RWPE1 (cell line): ENCODE measurements at regions not wholly inside any gene's neighbourhood (a gene's known extent, or its start where the extent isn't known, plus 50 kb on each side); places are given as distances from the start of the nearest gene placed in this dataset.

Source experiments
- CTCF ChIA-PET: fragments of 350-600 bp; sonication (Branson Sonifier 250); formaldehyde crosslinking; extraction: SDS; loops from one replicate; lab custom pipeline; 2021; lab: Yijun Ruan, JAX
- POLR2A ChIA-PET: fragments of 400-600 bp; formaldehyde crosslinking; extraction: SDS; loops from one replicate; lab custom pipeline; 2020; ENCODE audit warnings: antibody characterized with exemption; ENCODE audit not compliant: low non-redundant PET; lab: Yijun Ruan, JAX
- DNase-seq: peaks from one replicate; pipeline ENCODE4 v3.0.0; 2012; ENCODE audit warnings: low spot score
- H3K27ac ChIP-seq: fragments of 450-650 bp; 2 replicates; pipeline ENCODE4 v1.5.1; 2017
- TF ChIP-seq, protein P1 (sequence below): fragments of 450-650 bp; conservative IDR thresholded peaks from 2 replicates; pipeline ENCODE4 v1.5.1; 2017; ENCODE audit warnings: low read depth, mild to moderate bottlenecking

- no peak for DNase-seq
- TF ChIP-seq, protein P1, sequence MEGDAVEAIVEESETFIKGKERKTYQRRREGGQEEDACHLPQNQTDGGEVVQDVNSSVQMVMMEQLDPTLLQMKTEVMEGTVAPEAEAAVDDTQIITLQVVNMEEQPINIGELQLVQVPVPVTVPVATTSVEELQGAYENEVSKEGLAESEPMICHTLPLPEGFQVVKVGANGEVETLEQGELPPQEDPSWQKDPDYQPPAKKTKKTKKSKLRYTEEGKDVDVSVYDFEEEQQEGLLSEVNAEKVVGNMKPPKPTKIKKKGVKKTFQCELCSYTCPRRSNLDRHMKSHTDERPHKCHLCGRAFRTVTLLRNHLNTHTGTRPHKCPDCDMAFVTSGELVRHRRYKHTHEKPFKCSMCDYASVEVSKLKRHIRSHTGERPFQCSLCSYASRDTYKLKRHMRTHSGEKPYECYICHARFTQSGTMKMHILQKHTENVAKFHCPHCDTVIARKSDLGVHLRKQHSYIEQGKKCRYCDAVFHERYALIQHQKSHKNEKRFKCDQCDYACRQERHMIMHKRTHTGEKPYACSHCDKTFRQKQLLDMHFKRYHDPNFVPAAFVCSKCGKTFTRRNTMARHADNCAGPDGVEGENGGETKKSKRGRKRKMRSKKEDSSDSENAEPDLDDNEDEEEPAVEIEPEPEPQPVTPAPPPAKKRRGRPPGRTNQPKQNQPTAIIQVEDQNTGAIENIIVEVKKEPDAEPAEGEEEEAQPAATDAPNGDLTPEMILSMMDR, result no peak
- ChIA-PET CTCF (interaction anchor here (0.6 to 0.8 kb wide), 3 partner anchors 95 to 221 kb away, joined by 3 to 4 read pairs (median 3); no protein-coding TSS in a partner anchor), POLR2A (no interaction called here)
- H3K27ac ChIP-seq, result no peak overlapping the region
Measured at GRCh38 chr11:119907878-119908572, 179.0 kb upstream of the NECTIN1 start.

DNA sequence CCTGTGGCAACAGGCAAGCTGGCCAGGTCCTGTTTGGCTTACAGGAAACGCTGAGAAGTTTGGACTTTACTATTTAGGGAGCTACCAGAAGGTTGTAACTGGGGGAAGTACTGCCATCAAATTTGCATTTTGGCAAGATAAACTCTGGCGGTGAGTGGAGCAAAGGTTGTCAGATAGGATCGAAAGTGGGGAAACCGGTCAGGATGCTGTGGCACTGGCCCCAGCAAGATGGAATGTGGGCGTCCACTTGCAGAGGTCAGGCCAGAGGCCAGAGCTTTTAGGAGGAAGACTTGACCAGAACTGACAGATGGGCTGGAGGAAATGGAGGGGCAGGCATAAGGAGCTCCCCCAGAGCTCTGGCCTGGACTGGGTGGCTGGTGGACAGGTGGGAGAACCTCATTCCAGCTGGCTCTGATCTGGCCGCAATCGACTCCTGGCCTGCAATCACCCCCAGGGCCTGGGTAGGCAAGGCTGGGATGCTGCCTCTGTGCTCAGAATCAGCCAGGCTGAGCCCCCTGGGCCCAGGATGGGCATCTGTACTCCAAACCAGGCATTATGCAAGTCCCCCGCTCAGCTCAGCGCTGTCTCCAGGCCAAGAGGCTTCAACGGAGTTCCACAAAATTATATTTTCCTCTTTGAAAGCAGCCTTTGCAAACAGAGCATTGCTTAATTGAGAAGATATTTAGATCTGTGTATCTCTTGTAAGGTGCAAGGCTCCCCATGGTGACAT, 178.3 kb upstream of the NECTIN1 start:
- TF ChIP-seq, protein P1, result no peak
- CTCF ChIA-PET, result interaction anchor here (0.6 to 0.8 kb wide), 3 partner anchors 95 to 220 kb away, joined by 3 to 4 read pairs (median 3); no protein-coding TSS in a partner anchor
- no peak for DNase-seq
- no peak overlapping the region for H3K27ac ChIP-seq
- POLR2A ChIA-PET, result no interaction called here

DNA sequence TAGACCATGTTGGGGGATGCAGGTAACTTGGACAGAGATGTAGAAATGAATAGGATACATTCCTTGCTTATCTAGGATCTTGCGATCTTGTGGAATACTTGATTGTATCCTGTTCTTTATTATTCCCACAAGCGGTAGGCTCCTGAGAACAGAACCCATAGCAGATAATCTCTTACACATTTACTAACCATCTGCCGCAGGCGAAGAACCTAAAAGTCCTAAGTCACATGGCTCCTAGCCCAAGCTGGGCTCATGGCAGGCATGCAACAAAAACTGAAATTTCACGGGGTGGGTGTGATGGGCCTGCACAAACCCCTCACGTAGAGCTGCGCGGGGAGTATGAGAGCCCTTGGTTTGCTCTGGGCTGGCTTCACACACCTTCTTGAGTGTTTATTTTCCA, 177.4 kb upstream of the NECTIN1 start:
- DNase-seq, result no peak
- TF ChIP-seq, protein P1, result no peak
- H3K27ac ChIP-seq, result no peak overlapping the region
- ChIA-PET POLR2A (no interaction called here), CTCF (no interaction called here)

DNA sequence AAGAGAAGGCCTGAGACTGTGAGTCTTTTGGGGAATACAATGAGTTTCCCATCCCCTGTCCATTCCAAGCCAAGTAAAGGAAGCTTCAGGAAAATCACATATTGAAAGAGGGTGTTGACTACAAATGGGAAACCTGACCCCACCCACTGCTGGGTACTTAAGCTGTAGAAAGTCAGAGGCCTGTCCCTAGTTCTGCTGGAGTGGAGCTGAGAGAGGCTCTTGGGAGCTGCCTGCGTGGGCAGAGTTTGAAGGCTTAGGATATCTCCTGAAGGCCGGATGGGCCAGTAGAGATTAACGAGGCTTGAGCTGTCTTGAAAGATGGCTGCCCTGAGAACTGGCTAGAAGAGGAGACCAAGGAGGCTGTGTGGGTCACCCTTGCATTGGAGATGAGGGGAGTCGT, 176.2 kb upstream of the NECTIN1 start:
- TF ChIP-seq, protein P1, result no peak
- no peak overlapping the region for H3K27ac ChIP-seq
- POLR2A ChIA-PET, result no interaction called here
- DNase-seq, result no peak
- CTCF ChIA-PET, result interaction anchor here (0.6 kb wide), 1 partner anchor 119 kb away, joined by 4 read pairs; no protein-coding TSS in a partner anchor

DNA sequence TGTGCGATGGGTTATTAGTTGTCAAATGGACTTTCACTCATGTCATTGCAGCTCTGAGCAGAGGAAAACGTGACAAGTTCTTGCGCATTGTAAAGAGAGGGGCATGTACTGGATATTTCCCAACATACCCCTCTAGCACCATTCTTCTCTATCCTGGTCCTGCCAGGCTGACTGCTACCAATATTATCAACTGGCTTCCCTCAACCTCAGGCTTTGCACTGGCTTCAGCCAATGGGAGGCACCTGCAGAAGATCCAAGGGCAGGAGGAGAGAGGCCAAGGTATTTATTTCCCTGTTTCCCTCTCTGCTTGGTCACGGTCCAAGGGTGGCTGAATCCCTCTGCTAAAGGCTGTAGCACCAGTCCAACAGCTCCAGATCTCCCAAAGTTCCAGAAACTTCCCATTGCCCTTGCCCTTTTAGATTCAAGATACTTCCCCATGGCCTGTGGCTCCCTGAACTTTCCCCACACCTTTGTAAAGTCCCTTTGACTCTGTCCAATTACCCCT, 175.6 kb upstream of the NECTIN1 start:
- POLR2A ChIA-PET, result no interaction called here
- H3K27ac ChIP-seq, result no peak overlapping the region
- no peak for DNase-seq
- TF ChIP-seq, protein P1, result no peak
- CTCF ChIA-PET, result interaction anchor here (0.6 kb wide), 1 partner anchor 148 kb away, joined by 3 read pairs; no protein-coding TSS in a partner anchor

DNA sequence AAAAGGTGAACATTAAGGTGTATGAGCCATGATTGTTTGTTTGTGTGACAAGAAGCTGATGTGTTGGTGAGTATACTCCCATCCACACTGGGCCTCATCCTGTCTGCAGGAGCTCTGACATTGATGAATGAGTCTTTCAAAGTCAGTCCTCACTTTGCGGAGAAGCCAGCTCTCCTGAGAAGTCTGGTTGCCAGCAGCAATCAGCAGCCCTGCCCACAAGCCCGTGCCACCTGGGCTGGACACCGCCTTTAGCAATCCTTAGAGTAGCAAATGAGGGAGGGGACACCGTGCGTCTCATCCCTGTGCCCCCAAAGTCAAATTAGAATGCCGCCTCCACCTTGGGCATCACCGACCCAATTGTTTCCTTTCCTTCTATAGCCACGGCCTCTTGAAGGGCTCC, 174.8 kb upstream of the NECTIN1 start:
- POLR2A ChIA-PET, result no interaction called here
- TF ChIP-seq, protein P1, result no peak
- CTCF ChIA-PET, result interaction anchor here (0.6 kb wide), 1 partner anchor 147 kb away, joined by 3 read pairs; no protein-coding TSS in a partner anchor
- no peak overlapping the region for H3K27ac ChIP-seq
- no peak for DNase-seq
